ENCODE measurements at regions not wholly inside any gene's neighbourhood (a gene's known extent, or its start where the extent isn't known, plus 50 kb on each side); places are given as distances from the start of the nearest gene placed in this dataset.

GRCh38 chr6:79797912-79798311 is 149.4 kb downstream of the ELOVL4 start:
- H3K4me3 ChIP-seq, result no peak overlapping the region
- no peak for DNase-seq
- no peak for ATAC-seq
- no peaks in the 10 kb centered on the region for H3K27me3 ChIP-seq
- no peaks in the 10 kb centered on the region for H3K4me1 ChIP-seq
- intact Hi-C loops (cut with DNase I), result no loop called here
- H3K27ac ChIP-seq, result no peak overlapping the region
- no peaks in the 10 kb centered on the region for H3K9me3 ChIP-seq
- TF ChIP-seq CTCF (IDR thresholded peaks at IDR 0.05), result no peak
- WGBS, 2 donors, result 45 to 59% methylated on average over 2 of the region's 2 CpGs
- H3K36me3 ChIP-seq (replicated peaks in 1 of 2; ENCODE audit: insufficient read depth in 1 of 2, low read depth in 2 of 2), result no peaks in the 10 kb centered on the region

- Histone ChIP-seq H3K4me3 (no peak overlapping the region), H3K4me1 (no peaks in the 10 kb centered on the region), H3K27ac (no peak overlapping the region), H3K9me3 (no peaks in the 10 kb centered on the region), H3K27me3 (no peaks in the 10 kb centered on the region), H3K36me3 (replicated peaks in 1 of 2; ENCODE audit: insufficient read depth in 1 of 2, low read depth in 2 of 2) (no peaks in the 10 kb centered on the region)
- ATAC-seq, result no peak
- TF ChIP-seq POLR2A (IDR thresholded peaks at IDR 0.05), result no peak
- TF ChIP-seq CTCF (IDR thresholded peaks at IDR 0.05), result no peak
- intact Hi-C loops (cut with DNase I), result no loop called here
- 78 to 82% methylated on average over 3 of the region's 3 CpGs for WGBS, 2 donors
- DNase-seq, result no peak
These were observed 150.1 kb downstream of the ELOVL4 start for GRCh38 chr6:79797163-79797764.

GRCh38 chr6:79796197-79796596 is 151.2 kb downstream of the ELOVL4 start:
- TF ChIP-seq POLR2A (IDR thresholded peaks at IDR 0.05), result no peak
- TF ChIP-seq CTCF (IDR thresholded peaks at IDR 0.05), result no peak
- H3K36me3 ChIP-seq (replicated peaks in 1 of 2; ENCODE audit: insufficient read depth in 1 of 2, low read depth in 2 of 2), result no peaks in the 10 kb centered on the region
- H3K9me3 ChIP-seq, result no peaks in the 10 kb centered on the region
- DNase-seq, result no peak
- H3K27me3 ChIP-seq, result no peaks in the 10 kb centered on the region
- WGBS, 2 donors, result 65 to 71% methylated on average over 2 of the region's 2 CpGs
- H3K27ac ChIP-seq, result no peak overlapping the region
- H3K4me1 ChIP-seq, result no peaks in the 10 kb centered on the region
- no peak for ATAC-seq
- intact Hi-C loops (cut with DNase I), result no loop called here
- no peak overlapping the region for H3K4me3 ChIP-seq

GRCh38 chr6:79789896-79790295 is 157.5 kb downstream of the ELOVL4 start:
- WGBS, 2 donors, result 58 to 74% methylated on average over 5 of the region's 5 CpGs
- DNase-seq (no peak), ATAC-seq (peak; percentile 24)
- H3K4me3 ChIP-seq, result no peak overlapping the region
- TF ChIP-seq POLR2A (IDR thresholded peaks at IDR 0.05), result no peak
- no peaks in the 10 kb centered on the region for H3K9me3 ChIP-seq
- H3K27ac ChIP-seq, result no peak overlapping the region
- H3K27me3 ChIP-seq, result no peaks in the 10 kb centered on the region
- no peaks in the 10 kb centered on the region for H3K4me1 ChIP-seq
- H3K36me3 ChIP-seq (replicated peaks in 1 of 2; ENCODE audit: insufficient read depth in 1 of 2, low read depth in 2 of 2), result no peaks in the 10 kb centered on the region
- intact Hi-C loops (cut with DNase I), result no loop called here

- no peak overlapping the region for H3K4me3 ChIP-seq
- no peaks in the 10 kb centered on the region for H3K9me3 ChIP-seq
- peaks cover 4% of the 10 kb centered on the region for H3K4me1 ChIP-seq
- no peaks in the 10 kb centered on the region for H3K36me3 ChIP-seq (replicated peaks in 1 of 2; ENCODE audit: insufficient read depth in 1 of 2, low read depth in 2 of 2)
- no peak for ATAC-seq
- no peaks in the 10 kb centered on the region for H3K27me3 ChIP-seq
- TF ChIP-seq CTCF (IDR thresholded peaks at IDR 0.05) (no peak), POLR2A (IDR thresholded peaks at IDR 0.05) (no peak)
- intact Hi-C loops (cut with DNase I), result no loop called here
- DNase-seq, result no peak
- 16 to 21% methylated on average over 1 of the region's 1 CpG for WGBS, 2 donors
- H3K27ac ChIP-seq, result no peak overlapping the region
These were observed 157.6 kb downstream of the SH3BGRL2 start for GRCh38 chr6:79788756-79789155.

Data from body of pancreas (tissue), 4 donors.